Hepatic stellate cell (primary cell): ENCODE measurements at regions not wholly inside any gene's neighbourhood (a gene's known extent, or its start where the extent isn't known, plus 50 kb on each side); places are given as distances from the start of the nearest gene placed in this dataset.

Source experiments
- DNase-seq: peaks from one replicate; pipeline ENCODE4 v3.0.0; 2011; ENCODE audit warnings: low spot score

DNA sequence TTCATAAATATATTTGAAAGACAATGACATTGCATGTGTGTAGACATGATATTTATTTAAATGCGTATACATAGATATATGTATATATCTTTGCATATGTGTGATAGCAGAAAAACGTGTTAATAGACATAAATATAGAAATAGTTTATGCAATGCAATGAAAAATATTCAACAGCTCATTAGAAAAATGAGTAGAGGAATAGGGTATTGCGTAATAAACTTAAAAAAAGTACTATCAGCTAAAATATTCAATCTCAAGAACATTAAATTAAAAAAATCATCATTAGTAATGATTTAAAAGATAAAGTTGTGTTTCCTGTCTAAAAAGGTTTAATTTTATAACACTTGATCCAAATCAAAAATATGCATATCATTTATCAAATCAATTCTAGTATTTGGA lies 2101.5 kb upstream of the TENM3 start:
- DNase-seq: no peak

DNA sequence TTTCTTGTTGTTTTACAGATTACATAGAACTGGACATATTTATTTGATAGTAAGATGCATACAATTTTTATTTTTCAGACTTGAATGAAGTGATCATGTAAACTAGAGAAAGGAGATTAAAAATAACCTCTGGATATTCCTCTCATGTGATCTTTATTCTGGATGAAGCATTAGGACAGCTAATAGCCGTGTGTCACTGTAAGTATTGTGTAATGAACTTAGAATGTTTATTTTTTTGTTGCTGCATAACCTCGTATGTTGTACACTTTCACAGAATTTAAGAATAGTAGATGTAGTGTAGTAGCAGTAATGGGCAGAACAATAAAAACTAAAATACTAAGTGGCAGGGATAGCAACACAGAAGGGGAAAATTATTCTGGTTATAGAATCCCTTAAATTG lies 2094.5 kb upstream of the TENM3 start:
- DNase-seq: no peak

DNA sequence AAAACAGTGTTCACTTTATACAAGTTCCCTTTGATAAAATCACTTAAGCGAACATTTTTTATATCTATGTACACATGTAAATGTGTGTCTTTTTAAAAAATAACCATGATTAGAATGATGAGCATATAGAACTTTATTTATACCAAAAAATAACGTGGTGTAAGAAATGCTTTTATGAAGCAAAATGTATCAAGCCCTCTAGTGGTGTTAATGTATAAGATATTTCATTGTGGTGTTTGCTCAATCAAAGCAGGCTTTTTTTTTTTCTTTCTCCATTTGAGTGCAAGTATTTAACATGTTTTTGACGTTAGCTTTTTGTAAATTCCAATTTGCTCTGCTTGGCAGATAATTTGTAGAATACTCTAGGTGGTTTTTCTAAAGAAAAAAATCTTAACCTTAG lies 2092.4 kb upstream of the TENM3 start:
- DNase-seq: no peak

DNA sequence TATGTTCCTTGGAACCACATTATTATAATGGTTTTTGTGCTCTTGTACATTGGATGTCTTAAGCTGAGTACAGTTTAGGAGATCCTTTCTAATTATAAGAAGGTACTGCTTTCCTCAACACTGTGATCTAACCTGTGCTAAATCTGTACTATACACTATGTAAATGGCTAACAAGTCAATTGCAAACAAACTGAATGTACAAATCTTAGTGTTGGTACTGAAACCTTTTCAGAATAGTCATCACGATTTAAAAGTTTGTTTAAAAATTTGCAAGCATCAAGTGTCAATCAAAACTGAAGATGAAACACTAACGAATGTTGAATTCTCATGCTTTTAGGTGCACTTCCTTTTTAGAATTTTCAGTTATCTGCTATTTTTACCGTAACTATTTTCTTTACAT lies 2090.4 kb upstream of the TENM3 start:
- DNase-seq: no peak

DNA sequence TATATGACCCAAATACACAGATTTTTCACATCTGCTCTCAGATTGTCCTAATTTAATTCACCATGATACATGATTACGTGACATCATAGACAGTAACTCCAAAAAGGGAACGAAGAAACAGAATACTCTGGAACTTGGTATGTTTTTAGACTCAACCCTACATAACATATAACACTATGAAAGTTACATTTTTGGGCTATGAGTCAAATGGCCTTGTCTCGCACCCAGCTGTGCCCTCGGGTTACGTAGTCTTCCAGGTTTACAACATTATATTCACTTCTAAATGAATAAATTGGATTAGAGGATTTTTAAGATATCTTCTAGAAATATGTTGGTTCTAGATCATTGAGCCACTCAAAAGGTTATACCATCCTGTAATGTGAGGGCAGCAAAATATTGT lies 2089.6 kb upstream of the TENM3 start:
- no peak for DNase-seq

DNA sequence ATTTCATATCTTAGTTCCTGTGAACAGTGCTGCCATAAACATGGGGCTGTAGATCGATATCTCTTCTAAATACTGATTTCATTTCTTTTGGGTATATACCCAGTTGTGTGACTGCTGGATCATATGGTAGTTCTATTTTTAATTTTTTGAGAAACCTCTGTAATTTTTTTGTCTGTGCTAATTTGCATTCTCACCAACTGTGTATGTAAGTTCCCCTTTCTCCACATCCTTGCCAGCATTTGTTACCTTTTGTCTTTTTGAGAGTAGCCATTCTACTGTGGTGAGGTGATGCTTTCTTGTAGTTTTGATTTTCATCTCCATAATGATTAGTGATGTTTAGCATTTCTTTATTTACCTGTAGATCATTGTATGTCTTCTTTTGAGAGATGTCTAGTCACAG lies 2086.5 kb upstream of the TENM3 start:
- DNase-seq: no peak

DNA sequence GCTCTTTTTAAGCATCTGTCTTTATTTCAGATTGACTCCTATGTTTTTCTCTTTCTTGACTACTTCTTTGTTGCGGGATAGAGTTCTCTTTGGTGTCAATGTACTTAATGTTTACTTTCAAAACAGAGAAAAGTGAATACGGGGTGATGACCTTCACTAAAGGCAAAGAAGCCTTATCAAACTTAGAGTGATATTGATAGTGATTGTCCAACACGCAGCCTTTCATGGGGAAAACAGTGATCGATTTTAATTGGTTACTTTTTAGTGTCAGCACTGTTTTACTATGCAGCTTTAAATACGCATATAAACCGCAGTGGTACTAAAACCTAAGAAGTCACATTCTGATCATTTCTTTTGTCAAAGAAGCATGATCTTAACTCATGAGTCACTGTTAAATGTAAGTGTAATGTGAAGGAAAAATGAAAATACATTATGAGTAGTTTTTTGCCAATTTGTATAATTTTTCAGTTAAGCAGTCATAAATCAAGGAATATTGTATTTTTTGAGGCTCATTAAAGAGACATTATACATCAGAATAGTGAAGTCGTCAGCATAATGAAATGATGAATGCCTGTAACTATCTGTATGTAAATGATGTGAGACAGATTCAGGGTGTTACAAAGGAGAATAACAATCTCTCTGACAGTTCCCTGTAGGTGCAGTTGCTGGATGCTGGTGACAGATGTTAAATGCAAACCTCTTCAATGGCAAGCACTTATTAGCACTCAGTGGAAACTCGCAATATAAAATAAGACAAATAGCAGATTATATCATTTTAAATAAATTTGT lies 2082.8 kb upstream of the TENM3 start:
- no peak for DNase-seq

DNA sequence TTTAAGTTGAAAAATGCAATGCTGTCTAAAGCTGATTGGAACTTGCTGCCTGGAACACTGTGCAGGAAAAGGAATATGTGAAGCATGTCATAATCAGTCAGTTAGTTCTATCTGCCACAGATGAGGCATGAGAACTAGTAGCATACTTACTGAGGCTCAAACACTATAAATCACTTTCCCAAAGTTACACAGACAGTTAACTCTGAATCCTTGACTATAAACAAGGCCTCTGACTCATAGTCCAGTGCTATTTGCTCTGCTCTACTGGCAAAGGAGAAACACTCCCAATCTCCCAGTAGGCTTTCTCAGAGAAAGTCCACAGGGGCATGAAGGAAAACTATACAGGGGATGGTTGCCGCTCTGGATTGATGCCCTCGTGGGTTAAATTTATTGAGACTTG lies 2078.4 kb upstream of the TENM3 start:
- DNase-seq: no peak

DNA sequence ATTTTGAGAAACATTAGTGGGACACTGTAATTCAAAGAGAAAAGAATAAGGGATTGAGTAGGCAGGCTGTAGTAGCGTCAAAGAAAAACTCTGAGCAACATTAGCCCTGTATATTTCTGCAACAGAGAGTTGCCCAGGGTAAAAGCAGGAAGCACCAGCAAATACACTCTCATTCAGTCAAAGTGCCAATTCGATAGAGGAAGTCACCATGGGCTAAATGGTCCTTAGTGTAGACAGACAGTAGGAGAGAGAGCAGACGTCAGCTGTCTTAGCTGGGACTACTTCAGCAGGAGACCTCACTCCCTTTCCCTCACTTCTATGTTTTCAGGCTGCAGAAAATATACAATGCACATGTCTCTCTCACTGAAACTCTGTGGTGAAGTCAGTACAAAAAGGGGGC lies 2073.8 kb upstream of the TENM3 start:
- no peak for DNase-seq

DNA sequence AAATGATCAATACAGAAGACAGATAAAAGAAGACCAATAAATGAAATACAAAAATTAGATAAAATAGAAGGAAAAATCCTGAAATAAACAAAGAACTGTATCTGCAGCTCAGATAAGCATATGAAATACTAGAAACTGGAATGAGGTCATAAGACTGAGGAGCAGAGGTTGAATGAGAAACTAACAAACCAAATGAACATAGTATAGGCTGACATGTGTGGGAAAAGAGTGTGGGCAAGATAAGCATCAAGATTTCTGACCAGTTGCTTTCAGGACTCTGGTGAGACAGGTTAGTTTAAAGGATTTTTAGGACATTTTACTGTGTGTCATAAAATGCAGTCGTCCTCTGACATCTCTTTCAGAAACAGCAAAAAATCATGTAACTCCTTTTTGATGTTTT lies 2073.2 kb upstream of the TENM3 start:
- no peak for DNase-seq

DNA sequence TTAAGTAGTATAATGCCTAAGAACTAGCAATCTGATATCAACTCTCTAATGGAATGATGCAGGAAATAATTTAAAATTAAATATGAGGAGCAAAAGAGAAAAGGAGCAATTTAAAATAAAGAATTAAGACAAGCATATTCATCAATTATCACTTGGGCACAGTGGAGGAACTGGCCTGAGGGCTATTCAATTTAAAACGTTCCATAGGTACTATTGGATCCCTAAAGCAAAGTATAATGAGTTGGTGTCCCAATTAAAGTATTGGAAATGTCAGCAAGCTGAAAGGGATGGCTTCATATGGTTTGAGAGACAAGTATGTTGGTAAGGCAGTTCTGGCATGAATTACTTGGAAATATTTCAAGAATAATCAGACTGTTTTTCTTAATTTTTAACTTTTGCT lies 2064.1 kb upstream of the TENM3 start:
- no peak for DNase-seq

DNA sequence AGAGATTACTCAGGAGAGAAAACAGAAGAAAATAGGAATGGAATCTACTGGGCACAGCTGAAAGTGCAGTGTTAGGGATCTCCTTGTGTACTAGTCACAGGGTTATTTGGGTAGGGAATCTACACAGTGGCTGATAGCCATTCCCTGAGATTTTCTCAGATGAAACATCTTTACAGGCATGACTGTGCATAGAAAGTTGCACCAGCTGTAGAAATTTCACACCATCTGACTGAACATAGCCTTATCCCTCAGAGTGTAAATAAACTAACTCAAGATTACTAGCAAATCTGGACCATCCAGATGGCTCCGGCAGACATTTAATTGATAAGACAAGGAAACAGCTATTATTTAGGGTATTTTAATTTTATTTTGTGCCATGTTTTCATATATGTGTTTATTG lies 2053.5 kb upstream of the TENM3 start:
- no peak for DNase-seq

DNA sequence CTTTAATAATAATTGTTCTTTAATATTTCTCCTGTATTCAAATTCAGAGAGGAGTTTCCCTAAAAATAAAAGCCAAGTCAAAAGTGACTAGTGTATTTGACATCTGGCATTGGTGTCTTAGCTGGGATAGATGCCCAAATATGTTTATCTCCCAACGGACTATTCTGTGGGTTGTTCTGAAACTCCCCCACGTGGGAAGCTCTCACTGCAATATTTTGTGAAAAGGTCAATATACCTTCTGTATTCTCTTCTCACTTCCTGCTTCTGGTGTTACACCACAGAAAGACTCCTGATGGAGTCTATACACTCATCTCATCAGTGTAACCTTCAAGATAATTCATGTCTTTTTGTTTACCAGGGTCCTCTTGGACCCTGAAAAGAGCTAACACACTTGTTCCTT lies 2052.8 kb upstream of the TENM3 start:
- no peak for DNase-seq

DNA sequence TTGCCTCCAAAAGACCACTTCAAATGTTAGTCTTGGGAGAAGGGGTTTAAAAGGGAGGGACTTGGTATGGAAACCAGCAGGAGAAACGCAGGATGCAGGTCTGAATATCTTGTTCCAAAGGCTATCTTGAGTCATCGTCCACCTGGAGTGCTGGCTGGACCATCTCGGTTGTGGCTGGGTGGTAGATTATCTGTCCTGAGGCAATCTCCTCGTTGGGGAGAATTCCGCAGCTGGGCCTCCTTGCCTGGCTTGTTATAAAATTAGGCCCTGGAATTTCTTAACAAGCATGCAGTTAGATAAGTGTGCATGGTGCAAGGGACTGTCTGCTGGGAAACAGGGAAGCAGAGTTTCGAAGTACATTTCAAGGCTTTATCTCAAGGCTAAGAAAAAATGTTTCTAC lies 2045.7 kb upstream of the TENM3 start:
- DNase-seq: no peak

DNA sequence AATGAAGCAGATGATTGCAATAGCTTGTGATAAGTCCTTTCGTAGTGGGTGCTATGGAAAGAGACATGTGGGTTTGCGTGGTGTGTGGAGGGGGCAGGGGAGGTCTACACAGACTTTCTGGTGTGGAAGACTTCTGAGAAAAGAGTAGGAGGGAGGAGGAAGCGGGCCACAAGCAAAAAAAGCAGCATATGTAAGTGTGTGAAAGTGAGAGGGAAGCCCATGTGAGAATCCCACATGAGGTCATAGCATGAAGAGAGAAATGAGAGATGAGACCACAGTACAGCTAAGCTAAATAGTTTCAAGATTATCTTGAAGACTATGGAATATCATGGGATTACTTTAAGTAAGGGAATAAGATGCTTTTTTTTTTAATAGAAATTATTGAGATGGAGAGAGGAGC lies 2039.9 kb upstream of the TENM3 start:
- no peak for DNase-seq

DNA sequence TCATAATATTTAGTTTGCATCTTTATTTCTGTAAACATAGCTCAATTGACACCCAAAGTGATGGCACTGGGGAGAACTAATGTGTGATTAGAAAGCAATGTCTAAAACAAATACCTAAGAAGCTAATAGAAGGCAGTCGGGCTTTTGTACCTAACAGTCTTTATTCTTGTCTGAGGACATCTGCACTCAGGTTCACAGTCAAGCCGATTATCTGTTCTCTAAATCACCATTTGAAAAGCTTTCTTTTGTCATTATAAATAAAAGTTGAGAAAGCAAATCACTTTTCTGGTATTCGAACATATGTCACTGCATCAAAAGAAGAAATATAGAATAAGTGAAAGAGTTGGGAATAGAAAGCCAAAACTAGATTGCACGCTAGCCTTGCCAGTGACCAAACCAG lies 2037.9 kb upstream of the TENM3 start:
- DNase-seq: no peak

DNA sequence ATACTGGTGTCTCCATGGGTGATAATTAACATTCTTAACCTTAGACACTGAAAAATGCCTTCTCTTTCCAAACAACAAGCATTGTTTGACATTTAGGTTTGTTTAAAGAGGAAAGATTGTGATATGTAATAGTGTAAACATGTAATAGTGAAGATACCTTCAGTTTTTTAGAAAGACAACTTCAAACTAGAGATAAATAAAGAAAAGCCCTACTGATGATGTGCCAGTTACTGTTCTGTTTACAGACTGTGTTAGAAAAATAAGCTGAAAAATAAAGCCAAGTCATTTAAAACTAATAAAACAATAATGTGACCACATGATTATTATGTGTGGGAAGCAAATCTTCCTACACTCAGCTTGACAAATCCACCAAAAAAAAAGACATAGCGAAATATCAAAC lies 2035.3 kb upstream of the TENM3 start:
- DNase-seq: no peak

DNA sequence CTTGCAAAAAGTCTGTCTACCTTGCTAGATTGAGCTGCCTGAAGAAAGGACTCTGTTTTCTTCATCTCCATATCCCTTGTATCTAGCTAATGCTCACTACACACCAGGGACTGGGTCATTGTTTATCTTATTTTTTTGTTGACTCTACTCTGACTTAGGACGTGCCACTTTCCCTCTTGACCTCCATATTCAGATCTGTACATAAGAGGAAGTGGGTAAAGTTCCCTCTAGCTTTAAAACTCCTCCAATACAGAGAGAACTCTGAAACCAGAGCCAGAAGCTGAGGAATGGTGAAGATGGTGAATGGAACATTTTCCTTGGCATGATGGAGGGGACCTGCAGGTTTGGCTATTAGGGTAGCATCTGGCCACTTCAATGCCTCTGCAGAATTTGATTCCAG lies 2026.1 kb upstream of the TENM3 start:
- DNase-seq: no peak

DNA sequence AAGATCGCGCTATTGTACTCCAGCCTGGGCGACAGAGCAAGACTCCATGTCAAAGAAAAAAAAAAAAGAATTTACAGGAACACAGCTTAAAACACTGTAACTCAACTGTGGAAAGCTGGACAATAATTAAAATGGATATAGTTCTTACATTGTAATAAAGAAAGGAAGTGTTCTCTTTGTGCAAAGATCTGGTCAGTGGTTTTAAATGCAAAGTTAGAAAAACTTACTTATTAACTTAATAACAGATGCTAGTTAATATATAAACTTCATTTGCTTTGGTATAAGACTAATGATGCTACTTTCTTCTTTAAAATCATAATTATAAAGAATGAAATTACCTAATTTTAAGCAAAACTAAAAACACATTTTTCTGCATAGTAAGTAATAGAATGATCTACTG lies 2024.1 kb upstream of the TENM3 start:
- DNase-seq: no peak

DNA sequence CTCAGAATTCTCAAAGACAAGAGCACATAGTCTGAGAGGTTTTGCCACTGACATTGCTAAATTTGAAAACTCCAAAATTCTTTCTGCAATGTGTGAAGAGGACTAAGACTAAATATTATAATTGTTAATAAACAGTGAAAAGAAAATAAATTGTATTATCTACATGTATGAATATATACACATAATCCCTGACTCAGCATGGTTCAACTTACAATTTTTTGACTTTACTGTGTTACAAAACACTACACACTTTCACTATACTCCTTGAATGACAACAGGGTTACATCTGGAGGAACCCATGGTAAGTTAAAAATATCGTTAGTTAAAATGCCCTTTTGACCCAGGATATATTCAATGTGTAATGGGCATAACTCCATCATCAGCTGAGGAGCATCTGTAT lies 2017.2 kb upstream of the TENM3 start:
- DNase-seq: no peak

DNA sequence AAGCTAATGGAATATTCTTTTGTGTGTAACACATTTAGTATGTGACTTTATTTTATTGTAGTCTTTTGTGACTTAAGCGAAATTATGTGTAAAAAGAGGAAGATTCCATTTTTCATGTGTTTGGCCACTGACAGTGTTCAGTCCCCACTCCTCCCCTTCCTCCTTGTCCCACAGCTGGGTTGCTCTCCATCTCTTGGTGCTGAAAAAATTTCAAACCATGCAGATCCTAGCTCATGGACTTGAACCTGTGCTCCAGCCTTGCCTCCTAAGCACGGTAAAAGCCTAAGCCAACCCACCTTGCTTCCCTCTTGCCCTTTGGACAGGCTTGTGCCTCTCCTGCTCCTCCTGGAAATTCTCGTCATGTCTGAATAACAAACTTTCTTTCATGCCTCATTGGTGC lies 2008.5 kb upstream of the TENM3 start:
- no peak for DNase-seq

DNA sequence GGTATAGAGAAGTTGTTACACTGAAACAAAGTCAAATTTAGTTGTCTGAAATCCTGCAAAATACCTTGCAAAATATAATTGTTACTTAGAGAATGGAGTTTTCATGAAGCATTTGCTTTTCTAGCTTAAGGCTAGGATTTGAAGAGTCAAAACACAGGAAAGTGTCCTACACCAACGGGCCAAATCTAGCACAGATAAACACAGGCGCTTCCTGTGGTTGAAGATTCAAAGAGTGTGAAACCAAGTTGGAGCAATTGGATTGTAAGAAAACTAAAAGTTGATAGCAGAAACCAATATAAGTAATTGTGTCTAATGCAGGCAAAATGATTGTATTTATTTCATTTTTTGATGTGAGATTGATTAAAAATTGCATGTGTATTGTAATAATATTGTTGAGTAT lies 2002.5 kb upstream of the TENM3 start:
- DNase-seq: no peak

DNA sequence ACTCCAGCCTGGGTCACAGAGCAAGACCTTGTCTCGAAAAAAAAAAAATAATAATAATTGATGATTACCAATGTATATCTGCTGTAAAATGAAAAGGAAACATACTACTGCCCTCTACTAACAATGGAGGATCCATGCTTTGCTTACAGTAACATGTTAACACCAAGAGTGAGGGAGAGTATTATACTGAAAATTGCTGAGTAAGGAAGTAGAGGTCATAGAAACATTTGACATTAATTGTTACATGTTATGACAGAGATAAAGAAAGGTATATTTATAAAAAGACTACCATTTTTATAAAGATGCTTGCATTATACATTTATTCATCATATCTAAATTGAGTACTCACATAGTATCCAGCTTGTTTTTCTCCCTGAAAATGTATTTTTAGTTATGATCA lies 1989.8 kb upstream of the TENM3 start:
- no peak for DNase-seq

DNA sequence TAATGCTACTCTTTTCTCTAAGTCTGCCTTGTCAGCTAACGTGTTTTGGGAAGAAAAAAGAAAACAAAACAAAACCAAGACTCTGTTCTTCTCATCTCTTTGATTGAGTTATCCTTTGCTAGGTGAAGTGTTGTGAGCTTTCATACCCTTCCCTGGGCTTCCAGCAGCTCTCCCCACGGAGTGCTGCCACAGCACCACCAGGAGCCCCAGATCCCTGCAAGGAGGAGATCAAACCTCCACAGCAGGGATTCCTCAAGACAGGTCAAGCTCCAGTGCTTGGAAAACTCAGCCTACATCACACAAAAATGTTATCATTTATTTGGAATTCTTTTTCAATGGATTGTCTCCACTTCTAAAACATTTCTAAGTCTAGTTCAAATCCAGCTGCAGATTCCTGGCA lies 1981.9 kb upstream of the TENM3 start:
- DNase-seq: no peak

DNA sequence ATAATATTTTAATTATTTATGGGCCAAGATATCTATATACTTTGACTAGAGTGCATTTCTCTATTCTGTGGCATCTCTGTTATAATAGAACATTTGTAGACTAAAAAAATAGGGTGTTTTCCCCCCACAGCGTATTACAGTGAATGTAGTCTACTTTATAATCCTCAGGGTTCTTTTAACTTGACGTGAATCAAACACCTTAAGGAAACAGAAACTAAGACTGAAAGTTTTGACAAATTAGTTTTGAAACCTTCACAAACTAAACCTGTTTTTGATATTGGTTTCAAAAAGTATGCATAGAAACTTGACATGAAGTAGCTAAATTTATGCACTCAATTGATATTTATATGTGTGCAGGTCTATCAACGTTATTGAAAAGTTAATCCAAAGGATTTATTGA lies 1963.1 kb upstream of the TENM3 start:
- no peak for DNase-seq
